Fibroblast of lung (primary cell): ENCODE measurements at regions not wholly inside any gene's neighbourhood (a gene's known extent, or its start where the extent isn't known, plus 50 kb on each side); places are given as distances from the start of the nearest gene placed in this dataset.

Source experiments
- CTCF ChIP-seq, 2 donors: IDR thresholded peaks in 1 of 2; conservative IDR thresholded peaks in 1 of 2; 1 replicate in 1 of 2; 2 replicates in 1 of 2; pipeline ENCODE4 v1.5.1; 2011 to 2012; ENCODE audit warnings: low read length in 2 of 2, control low read depth in 1 of 2, inconsistent platforms in 1 of 2, low read depth in 1 of 2, mild to moderate bottlenecking in 1 of 2
- EZH2 ChIP-seq: IDR thresholded peaks from 2 replicates; pipeline ENCODE4 v1.5.1; 2012; ENCODE audit warnings: low read length, control low read depth, mild to moderate bottlenecking; ENCODE audit errors: missing control alignments

- TF ChIP-seq CTCF (conservative IDR thresholded peaks at IDR 0.05 in 1 of 2, IDR thresholded peaks at IDR 0.05 in 1 of 2; ENCODE audit: low read depth in 1 of 2, low read length in 2 of 2) (no peak), EZH2 (no peak)
Measured at GRCh38 chrY:17397659-17398058, 482.4 kb downstream of the CDY2B start.
